Activated CD8-positive, alpha-beta T cell treated with anti-CD3 and anti-CD28 coated beads for 36 hours (primary cell): ENCODE measurements at regions not wholly inside any gene's neighbourhood (a gene's known extent, or its start where the extent isn't known, plus 50 kb on each side); places are given as distances from the start of the nearest gene placed in this dataset.

Experiments
- ATAC-seq: fragments of 200-7000 bp; cut with Tn5 transposase; one replicate; pipeline ENCODE4 v1.10.0; 2021; ENCODE audit warnings: mild to moderate bottlenecking, moderate library complexity
- CTCF ChIA-PET: fragments of 350-600 bp; sonication (Branson Sonifier 250); formaldehyde crosslinking; loops from one replicate; lab custom pipeline; 2021; ENCODE audit warnings: antibody characterized with exemption; lab: Charles Lee
- POLR2A ChIA-PET: fragments of 350-600 bp; sonication (Branson Sonifier 250); formaldehyde crosslinking; loops from one replicate; lab custom pipeline; 2021; ENCODE audit warnings: antibody characterized with exemption; lab: Charles Lee
- DNase-seq: peaks from one replicate; pipeline ENCODE4 v3.0.0-alpha.2; 2020
- H3K27ac Mint-ChIP-seq: one replicate; pipeline ENCODE4 v1.8.0; 2021; ENCODE audit warnings: mild to moderate bottlenecking, mixed read lengths
- H3K27me3 Mint-ChIP-seq: one replicate; pipeline ENCODE4 v1.8.0; 2021; ENCODE audit warnings: mixed read lengths
- H3K36me3 Mint-ChIP-seq: one replicate; pipeline ENCODE4 v1.8.0; 2021; ENCODE audit warnings: low read depth, mixed read lengths
- H3K4me1 Mint-ChIP-seq: one replicate; pipeline ENCODE4 v1.8.0; 2021; ENCODE audit warnings: low read depth, mixed read lengths
- H3K4me3 Mint-ChIP-seq: one replicate; pipeline ENCODE4 v1.8.0; 2021; ENCODE audit warnings: mild to moderate bottlenecking, moderate library complexity, mixed read lengths
- H3K9me3 Mint-ChIP-seq: one replicate; pipeline ENCODE4 v1.8.0; 2021; ENCODE audit warnings: mixed read lengths
- intact Hi-C: fragments of 100-400 bp; cut with micrococcal nuclease; formaldehyde crosslinking; loops from one replicate; pipeline ENCODE4 v1.10.0; 2022
- TF ChIP-seq, protein P1 (sequence below): fragments of 200-600 bp; IDR thresholded peaks from one replicate; pipeline ENCODE4 v1.8.0; 2022; ENCODE audit warnings: antibody characterized with exemption, mild to moderate bottlenecking

DNA sequence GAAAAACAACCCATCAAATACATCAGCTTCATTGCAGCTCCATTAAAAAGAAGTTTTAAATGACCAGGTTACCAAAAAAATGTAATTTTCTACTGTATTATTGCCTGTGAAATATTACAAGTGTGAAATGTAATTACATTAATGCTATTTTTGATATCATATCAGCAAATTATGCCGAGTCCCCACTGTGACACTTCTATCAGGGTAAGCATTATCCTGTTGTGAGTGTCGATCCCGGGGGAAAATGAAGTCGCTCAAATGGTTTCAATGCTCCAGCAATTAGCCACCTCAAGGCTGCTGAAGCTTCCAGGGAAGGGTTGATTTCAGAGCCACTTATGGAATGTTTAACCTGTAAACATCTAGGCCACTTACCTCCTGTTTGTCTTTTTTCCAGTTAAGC is 70.4 kb downstream of the RCN1 start:
- ChIA-PET POLR2A (no interaction called here), CTCF (interaction anchor here (1.0 to 4.2 kb wide), 4 partner anchors 10 to 109 kb away, joined by 3 to 29 read pairs (median 12); no protein-coding TSS in a partner anchor)
- DNase-seq (no peak), ATAC-seq (no peak)
- Mint-ChIP-seq H3K4me1 (no peaks in the 10 kb centered on the region), H3K27ac (no peak overlapping the region), H3K27me3 (no peaks in the 10 kb centered on the region), H3K4me3 (no peak overlapping the region), H3K36me3 (no peaks in the 10 kb centered on the region), H3K9me3 (no peaks in the 10 kb centered on the region)
- intact Hi-C loops = no loop called here
- TF ChIP-seq, protein P1, sequence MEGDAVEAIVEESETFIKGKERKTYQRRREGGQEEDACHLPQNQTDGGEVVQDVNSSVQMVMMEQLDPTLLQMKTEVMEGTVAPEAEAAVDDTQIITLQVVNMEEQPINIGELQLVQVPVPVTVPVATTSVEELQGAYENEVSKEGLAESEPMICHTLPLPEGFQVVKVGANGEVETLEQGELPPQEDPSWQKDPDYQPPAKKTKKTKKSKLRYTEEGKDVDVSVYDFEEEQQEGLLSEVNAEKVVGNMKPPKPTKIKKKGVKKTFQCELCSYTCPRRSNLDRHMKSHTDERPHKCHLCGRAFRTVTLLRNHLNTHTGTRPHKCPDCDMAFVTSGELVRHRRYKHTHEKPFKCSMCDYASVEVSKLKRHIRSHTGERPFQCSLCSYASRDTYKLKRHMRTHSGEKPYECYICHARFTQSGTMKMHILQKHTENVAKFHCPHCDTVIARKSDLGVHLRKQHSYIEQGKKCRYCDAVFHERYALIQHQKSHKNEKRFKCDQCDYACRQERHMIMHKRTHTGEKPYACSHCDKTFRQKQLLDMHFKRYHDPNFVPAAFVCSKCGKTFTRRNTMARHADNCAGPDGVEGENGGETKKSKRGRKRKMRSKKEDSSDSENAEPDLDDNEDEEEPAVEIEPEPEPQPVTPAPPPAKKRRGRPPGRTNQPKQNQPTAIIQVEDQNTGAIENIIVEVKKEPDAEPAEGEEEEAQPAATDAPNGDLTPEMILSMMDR = no peak

DNA sequence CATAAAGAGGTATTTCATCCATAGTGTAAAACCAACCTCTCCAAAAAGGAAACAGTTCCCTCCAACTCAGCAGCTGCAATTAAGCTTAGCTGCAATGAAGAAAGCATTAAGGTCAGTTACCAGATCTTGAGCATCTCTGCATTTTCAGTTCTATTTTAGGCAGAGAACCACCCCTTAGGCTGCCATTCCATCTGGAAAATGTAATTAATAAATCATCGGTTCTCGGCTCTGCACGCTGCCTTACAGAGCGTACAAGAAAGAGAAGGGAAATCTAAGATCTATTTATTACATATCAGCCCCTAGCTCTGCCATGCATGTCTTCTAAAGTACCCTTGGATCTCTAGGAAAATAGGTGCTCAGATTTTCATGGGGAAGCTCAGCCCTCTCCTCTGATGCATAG is 71.5 kb downstream of the RCN1 start:
- no peak overlapping the region for H3K4me3 Mint-ChIP-seq
- no peaks in the 10 kb centered on the region for H3K27me3 Mint-ChIP-seq
- POLR2A ChIA-PET = no interaction called here
- DNase-seq = no peak
- H3K4me1 Mint-ChIP-seq = no peaks in the 10 kb centered on the region
- CTCF ChIA-PET = interaction anchor here (1.7 to 4.2 kb wide), 3 partner anchors 9 to 110 kb away, joined by 4 to 29 read pairs (median 21); no protein-coding TSS in a partner anchor
- no peak for ATAC-seq
- intact Hi-C loops = no loop called here
- no peaks in the 10 kb centered on the region for H3K36me3 Mint-ChIP-seq
- no peaks in the 10 kb centered on the region for H3K9me3 Mint-ChIP-seq
- TF ChIP-seq, protein P1 = no peak
- no peak overlapping the region for H3K27ac Mint-ChIP-seq

GRCh38 chr11:32162906-32163305 is 72.0 kb downstream of the RCN1 start:
- H3K9me3 Mint-ChIP-seq = no peaks in the 10 kb centered on the region
- DNase-seq (no peak), ATAC-seq (no peak)
- no peak overlapping the region for H3K4me3 Mint-ChIP-seq
- CTCF ChIA-PET = interaction anchor here (2.8 kb wide), 1 partner anchor 111 kb away, joined by 21 read pairs; no protein-coding TSS in a partner anchor
- no peak overlapping the region for H3K27ac Mint-ChIP-seq
- H3K4me1 Mint-ChIP-seq = no peaks in the 10 kb centered on the region
- intact Hi-C loops = no loop called here
- TF ChIP-seq, protein P1 = no peak
- POLR2A ChIA-PET = no interaction called here
- H3K36me3 Mint-ChIP-seq = no peaks in the 10 kb centered on the region
- H3K27me3 Mint-ChIP-seq = no peaks in the 10 kb centered on the region

DNA sequence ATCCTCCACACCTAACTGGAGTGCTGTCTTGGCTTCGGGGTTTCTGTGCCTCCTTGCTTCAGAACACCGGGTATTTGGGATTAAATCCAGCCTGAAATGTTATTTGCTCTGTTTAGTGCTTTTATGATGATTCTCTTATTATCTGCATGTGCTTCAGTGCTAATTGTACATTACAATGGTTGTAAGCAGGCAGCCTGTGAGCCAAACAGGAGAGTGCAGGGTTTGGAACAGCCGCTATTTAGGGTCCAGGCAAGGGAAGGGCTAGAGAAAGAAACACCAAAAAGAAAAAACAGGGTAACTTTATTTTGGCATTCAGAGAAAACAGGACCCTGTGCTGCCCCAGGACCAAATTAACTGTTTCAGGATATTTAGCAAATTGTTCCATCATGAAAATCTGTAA is 72.7 kb downstream of the RCN1 start:
- H3K9me3 Mint-ChIP-seq = no peaks in the 10 kb centered on the region
- POLR2A ChIA-PET = no interaction called here
- DNase-seq (no peak), ATAC-seq (no peak)
- H3K36me3 Mint-ChIP-seq = no peaks in the 10 kb centered on the region
- no peaks in the 10 kb centered on the region for H3K27me3 Mint-ChIP-seq
- H3K4me3 Mint-ChIP-seq = no peak overlapping the region
- intact Hi-C loops = no loop called here
- TF ChIP-seq, protein P1 = no peak
- no peaks in the 10 kb centered on the region for H3K4me1 Mint-ChIP-seq
- H3K27ac Mint-ChIP-seq = no peak overlapping the region
- CTCF ChIA-PET = interaction anchor here (1.7 kb wide), 1 partner anchor 112 kb away, joined by 5 read pairs; no protein-coding TSS in a partner anchor

GRCh38 chr11:32164836-32165235 is 74.0 kb downstream of the RCN1 start:
- intact Hi-C loops = no loop called here

More at GRCh38 chr11:32164836-32165235, 74.0 kb downstream of the RCN1 start:
- TF ChIP-seq, protein P1 = no peak
- Mint-ChIP-seq H3K9me3 (no peaks in the 10 kb centered on the region), H3K27me3 (no peaks in the 10 kb centered on the region), H3K36me3 (no peaks in the 10 kb centered on the region), H3K4me3 (no peak overlapping the region), H3K27ac (no peak overlapping the region), H3K4me1 (peaks cover 4% of the 10 kb centered on the region)
- DNase-seq (no peak), ATAC-seq (no peak)
- ChIA-PET POLR2A (no interaction called here), CTCF (interaction anchor here (1.0 to 1.7 kb wide), 2 partner anchors 11 to 113 kb away, joined by 3 to 5 read pairs; no protein-coding TSS in a partner anchor)
